ENCODE measurements at regions not wholly inside any gene's neighbourhood (a gene's known extent, or its start where the extent isn't known, plus 50 kb on each side); places are given as distances from the start of the nearest gene placed in this dataset.

GRCh38 chr4:134388351-134388750 is 186.8 kb upstream of the PABPC4L start:
- no TSS peak for BruUV-seq (replicated peaks)
- POLR2A ChIA-PET, result no interaction called here
- CTCF ChIA-PET, result no interaction called here
- H3K4me3 ChIP-seq (replicated peaks in 1 of 3; ENCODE audit: insufficient read depth in 1 of 3, low read depth in 1 of 3, low read length in 3 of 3), result no peak overlapping the region
- H2AFZ ChIP-seq (ENCODE audit: low read depth, low read length), result no peak overlapping the region
- H3K79me2 ChIP-seq (ENCODE audit: control insufficient read depth, insufficient read depth, low read length), result no peaks in the 10 kb centered on the region
- no peaks in the 10 kb centered on the region for H4K20me1 ChIP-seq (replicated peaks; ENCODE audit: control insufficient read depth, extremely low read depth, insufficient read depth, low read length)
- no peak for DNase-seq (ENCODE audit: low read depth, low spot score)
- dilution Hi-C loops (cut with MboI; ENCODE audit: extremely low pct_ligation_motif_present, low sequenced_read_pairs), result no loop called here
- no peak overlapping the region for H3K9ac ChIP-seq (replicated peaks; ENCODE audit: extremely low read depth, insufficient read depth, low read length)
- no peak overlapping the region for H3K27ac ChIP-seq (ENCODE audit: insufficient read depth, low read depth, low read length)
- intact Hi-C loops (cut with micrococcal nuclease), result no loop called here
- H3K27me3 ChIP-seq (ENCODE audit: control insufficient read depth in 2 of 2, insufficient read depth in 2 of 2, low read length in 2 of 2), result no peaks in the 10 kb centered on the region
- TF ChIP-seq FOS (IDR thresholded peaks at IDR 0.05; ENCODE audit: borderline replicate concordance, insufficient read depth, low read length), result no peak
- TF ChIP-seq MAX (IDR thresholded peaks at IDR 0.05; ENCODE audit: insufficient read depth, insufficient read length), result no peak
- TF ChIP-seq GATA2 (IDR thresholded peaks at IDR 0.05; ENCODE audit: insufficient read depth, insufficient read length, low read depth, low read length), result no peak
- no peak for TF ChIP-seq POLR2A (IDR thresholded peaks at IDR 0.05; ENCODE audit: low read depth, low read length)
- no peak for TF ChIP-seq CTCF (IDR thresholded peaks at IDR 0.05; ENCODE audit: extremely low read depth in 1 of 2, insufficient read depth in 1 of 2, low read depth in 1 of 2, low read length in 2 of 2)
- no peak for TF ChIP-seq POLR2AphosphoS5 (IDR thresholded peaks at IDR 0.05; ENCODE audit: insufficient read depth, low read depth, low read length)
- no peak for TF ChIP-seq MYC (IDR thresholded peaks at IDR 0.05; ENCODE audit: low read depth, low read length)
- TF ChIP-seq JUN (IDR thresholded peaks at IDR 0.05; ENCODE audit: borderline replicate concordance, insufficient read depth, insufficient read length, low read depth), result no peak
- no peaks in the 10 kb centered on the region for H3K9me1 ChIP-seq (replicated peaks; ENCODE audit: control insufficient read depth, extremely low read depth, insufficient read depth, low read length)
- H3K9me3 ChIP-seq (replicated peaks; ENCODE audit: control insufficient read depth, insufficient read depth, low read length), result no peaks in the 10 kb centered on the region
- no peak overlapping the region for H3K4me2 ChIP-seq (ENCODE audit: insufficient read depth, low read length)
- H3K36me3 ChIP-seq (ENCODE audit: control insufficient read depth in 2 of 2, extremely low read depth in 1 of 2, insufficient read depth in 2 of 2, low read length in 2 of 2), result no peaks in the 10 kb centered on the region
- no peaks in the 10 kb centered on the region for H3K4me1 ChIP-seq (ENCODE audit: control insufficient read depth, extremely low read depth, insufficient read depth, low read length)
- no peak for FAIRE-seq
